PC-3 (cell line): ENCODE measurements at regions not wholly inside any gene's neighbourhood (a gene's known extent, or its start where the extent isn't known, plus 50 kb on each side); places are given as distances from the start of the nearest gene placed in this dataset.

Source experiments
- ATAC-seq: fragments of 200-7000 bp; cut with Tn5 transposase; 2 replicates; pipeline ENCODE4 v1.9.1; 2020; ENCODE audit warnings: mild to moderate bottlenecking, moderate library complexity
- BruUV-seq: library from RNA; stranded (reverse); fragments of 400-500 nt; replicated peaks from 2 replicates; lab custom pipeline; 2021; lab: Mats Ljungman, UMichigan
- CTCF ChIA-PET: fragments of 300-600 bp; sonication (Branson Sonifier 250); formaldehyde crosslinking; loops from one replicate; lab custom pipeline; 2022; ENCODE audit warnings: antibody characterized with exemption; lab: Charles Lee
- POLR2A ChIA-PET: fragments of 300-600 bp; sonication (Branson Sonifier 250); formaldehyde crosslinking; loops from one replicate; lab custom pipeline; 2022; ENCODE audit warnings: antibody characterized with exemption; ENCODE audit not compliant: unreplicated experiment; lab: Charles Lee
- DNase-seq: peaks from one replicate; pipeline ENCODE4 v3.0.0-alpha.2; 2015
- H2AFZ ChIP-seq: fragments of 300-600 bp; sonication (generic); 2 replicates; pipeline ENCODE4 v1.6.0; 2016; ENCODE audit warnings: antibody characterized with exemption, low read length
- H3F3A ChIP-seq: fragments of 300-600 bp; sonication (generic); one replicate; pipeline ENCODE4 v1.6.0; 2017; ENCODE audit warnings: antibody characterized with exemption, low read length, control low read depth, mild to moderate bottlenecking; ENCODE audit not compliant: unreplicated experiment
- H3K27ac ChIP-seq: fragments of 300-600 bp; sonication (generic); 2 replicates; pipeline ENCODE4 v1.5.1; 2016; ENCODE audit warnings: mild to moderate bottlenecking, low read length
- H3K27me3 ChIP-seq: fragments of 300-600 bp; sonication (generic); 2 replicates; pipeline ENCODE4 v1.6.1; 2016; ENCODE audit warnings: low read length, mixed read lengths
- H3K36me3 ChIP-seq: fragments of 300-600 bp; sonication (generic); 2 replicates; pipeline ENCODE4 v1.6.1; 2016; ENCODE audit warnings: low read depth, mixed run types, low read length, mixed read lengths
- H3K4me1 ChIP-seq: fragments of 300-600 bp; sonication (generic); 2 replicates; pipeline ENCODE4 v1.5.1; 2016; ENCODE audit warnings: low read length; ENCODE audit not compliant: insufficient read depth
- H3K4me2 ChIP-seq: fragments of 300-600 bp; sonication (generic); 2 replicates; pipeline ENCODE4 v1.6.0; 2016; ENCODE audit warnings: low read length
- H3K4me3 ChIP-seq: fragments of 300-600 bp; sonication (generic); 2 replicates; pipeline ENCODE4 v1.5.1; 2016; ENCODE audit warnings: mild to moderate bottlenecking, low read length, mixed read lengths
- H3K79me2 ChIP-seq: fragments of 300-600 bp; sonication (generic); 2 replicates; pipeline ENCODE4 v1.6.1; 2017; ENCODE audit warnings: low read length, mixed read lengths
- H3K9ac ChIP-seq: fragments of 300-600 bp; sonication (generic); 2 replicates; pipeline ENCODE4 v1.6.0; 2016; ENCODE audit warnings: mild to moderate bottlenecking, low read length
- H3K9me2 ChIP-seq: fragments of 300-600 bp; sonication (generic); replicated peaks from 2 replicates; pipeline ENCODE4 v1.6.1; 2016; ENCODE audit warnings: mixed run types, low read length, mixed read lengths
- H3K9me3 ChIP-seq: fragments of 300-600 bp; sonication (generic); 2 replicates; pipeline ENCODE4 v1.6.1; 2016; ENCODE audit warnings: low read length, mixed read lengths
- H4K20me1 ChIP-seq: fragments of 300-600 bp; sonication (generic); 2 replicates; pipeline ENCODE4 v1.6.1; 2016; ENCODE audit warnings: low read length, mixed read lengths
- CTCF ChIP-seq: fragments of 300-600 bp; sonication (generic); conservative IDR thresholded peaks from 2 replicates; pipeline ENCODE4 v1.5.1; 2017; ENCODE audit warnings: antibody characterized with exemption, low read depth, mild to moderate bottlenecking, low read length
- EZH2 ChIP-seq: fragments of 300-600 bp; sonication (generic); IDR thresholded peaks from one replicate; pipeline ENCODE4 v1.6.1; 2017; ENCODE audit warnings: antibody characterized with exemption, mild to moderate bottlenecking, low read length; ENCODE audit not compliant: unreplicated experiment
- EZH2phosphoT487 ChIP-seq: fragments of 300-600 bp; sonication (generic); IDR thresholded peaks from 2 replicates; pipeline ENCODE4 v1.6.1; 2018; ENCODE audit warnings: mild to moderate bottlenecking, antibody characterized with exemption, low read length, borderline replicate concordance
- intact Hi-C: fragments of 100-400 bp; cut with micrococcal nuclease; formaldehyde crosslinking; loops from 2 replicates; pipeline ENCODE4 v1.9.0; 2023

- BruUV-seq, result no TSS peak
- DNase-seq (peak; percentile 37), ATAC-seq (no peak)
- intact Hi-C loops, result no loop called here
- Histone ChIP-seq H3K79me2 (peaks cover 54% of the 10 kb centered on the region), H3K9me2 (no peaks in the 10 kb centered on the region), H4K20me1 (no peaks in the 10 kb centered on the region), H3F3A (no peaks in the 10 kb centered on the region), H3K4me1 (peaks cover 36% of the 10 kb centered on the region), H3K36me3 (no peaks in the 10 kb centered on the region), H3K27ac (no peak overlapping the region), H3K4me3 (no peak overlapping the region), H3K4me2 (no peak overlapping the region), H3K9me3 (no peaks in the 10 kb centered on the region), H2AFZ (no peak overlapping the region), H3K9ac (no peak overlapping the region), H3K27me3 (no peaks in the 10 kb centered on the region)
- TF ChIP-seq EZH2, result no peak
- ChIA-PET POLR2A (no interaction called here), CTCF (interaction anchor here (0.6 kb wide), 1 partner anchor 16 kb away, joined by 6 read pairs; no protein-coding TSS in a partner anchor)
These were observed 135.7 kb upstream of the IL12A start for GRCh38 chr3:159852821-159853505.

GRCh38 chr3:159853506-159853864, 135.2 kb upstream of the IL12A start:
- CTCF ChIA-PET, result interaction anchor here (0.6 kb wide), 1 partner anchor 16 kb away, joined by 6 read pairs; no protein-coding TSS in a partner anchor

GRCh38 chr3:159854500-159855124, 134.0 kb upstream of the IL12A start:
- no peak for TF ChIP-seq CTCF
- TF ChIP-seq EZH2phosphoT487, result no peak
- no peak for TF ChIP-seq EZH2
- intact Hi-C loops, result no loop called here
- Histone ChIP-seq H4K20me1 (no peaks in the 10 kb centered on the region), H3F3A (no peaks in the 10 kb centered on the region), H3K27me3 (no peaks in the 10 kb centered on the region), H3K4me2 (peak overlapping the region; percentile 52), H2AFZ (no peak overlapping the region), H3K9me2 (no peaks in the 10 kb centered on the region), H3K9me3 (no peaks in the 10 kb centered on the region), H3K4me1 (peaks cover 36% of the 10 kb centered on the region), H3K27ac (0 out of 2 replicates have a peak overlapping the region, but pooled peaks have one; percentile 4), H3K4me3 (no peak overlapping the region), H3K9ac (no peak overlapping the region), H3K79me2 (peaks cover 55% of the 10 kb centered on the region), H3K36me3 (no peaks in the 10 kb centered on the region)
- ChIA-PET CTCF (interaction anchor here (0.5 to 1.5 kb wide), 4 partner anchors 17 to 132 kb away, joined by 3 to 5 read pairs (median 3); no protein-coding TSS in a partner anchor), POLR2A (interaction anchor here (0.6 to 0.7 kb wide), 2 partner anchors 122 to 281 kb away, joined by 3 read pairs; no protein-coding TSS in a partner anchor)
- ATAC-seq, result peak; percentile 97
- BruUV-seq, result no TSS peak
- peak; percentile 91 for DNase-seq

More at GRCh38 chr3:159853506-159853864, 135.2 kb upstream of the IL12A start:
- H3K4me1 ChIP-seq, result peaks cover 36% of the 10 kb centered on the region
- BruUV-seq, result no TSS peak
- no peak overlapping the region for H3K4me2 ChIP-seq
- H3K9me3 ChIP-seq, result no peaks in the 10 kb centered on the region
- DNase-seq, result no peak
- POLR2A ChIA-PET, result interaction anchor here (0.7 kb wide), 1 partner anchor 28 kb away, joined by 3 read pairs; no protein-coding TSS in a partner anchor
- no peaks in the 10 kb centered on the region for H3K27me3 ChIP-seq
- H3K4me3 ChIP-seq, result no peak overlapping the region
- ATAC-seq, result no peak
- H4K20me1 ChIP-seq, result no peaks in the 10 kb centered on the region
- H3K79me2 ChIP-seq, result peaks cover 55% of the 10 kb centered on the region
- H3K27ac ChIP-seq, result no peak overlapping the region
- H3K9ac ChIP-seq, result no peak overlapping the region
- no peak overlapping the region for H2AFZ ChIP-seq
- H3F3A ChIP-seq, result no peaks in the 10 kb centered on the region
- H3K9me2 ChIP-seq, result no peaks in the 10 kb centered on the region
- no peaks in the 10 kb centered on the region for H3K36me3 ChIP-seq
- intact Hi-C loops, result no loop called here
- TF ChIP-seq EZH2, result no peak
- no peak for TF ChIP-seq EZH2phosphoT487
- TF ChIP-seq CTCF, result no peak
